ENCODE measurements at regions not wholly inside any gene's neighbourhood (a gene's known extent, or its start where the extent isn't known, plus 50 kb on each side); places are given as distances from the start of the nearest gene placed in this dataset.

DNA sequence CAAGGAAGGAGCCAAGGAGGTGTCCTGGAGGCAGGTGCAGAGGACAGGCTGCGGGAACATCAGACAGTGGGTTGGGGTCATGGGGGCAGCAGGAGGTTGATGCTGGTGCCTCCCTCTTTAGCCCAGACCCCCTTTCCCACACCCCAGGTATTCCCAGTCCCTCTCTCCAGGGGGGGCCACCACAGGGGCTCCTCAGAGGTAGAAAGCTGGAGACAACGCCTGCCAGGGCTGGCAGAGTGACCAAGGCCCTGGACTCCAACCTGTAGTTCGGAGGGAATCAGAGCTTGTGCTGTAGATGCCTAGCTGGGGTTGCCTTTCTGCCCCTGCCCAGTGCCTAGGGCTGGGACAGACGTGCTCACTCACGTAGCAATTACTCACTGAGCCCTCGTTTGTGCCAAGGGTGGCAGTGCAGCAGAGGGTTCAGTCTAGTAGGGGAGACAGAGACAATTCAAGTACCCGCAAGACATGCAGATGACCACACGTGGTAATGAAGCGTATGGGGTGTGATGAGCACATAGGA is 148.2 kb downstream of the PTPRU start:
- Histone ChIP-seq H3K4me1 (ENCODE audit: low read depth) (no peaks in the 10 kb centered on the region), H3K9me3 (peaks cover 3% of the 10 kb centered on the region), H3K4me3 (no peak overlapping the region), H3K36me3 (ENCODE audit: low read depth) (no peaks in the 10 kb centered on the region)
- DNase-seq (no peak), ATAC-seq (no peak)
- intact Hi-C loops (cut with DNase I, micrococcal nuclease), result no loop called here
- TF ChIP-seq, protein P1, sequence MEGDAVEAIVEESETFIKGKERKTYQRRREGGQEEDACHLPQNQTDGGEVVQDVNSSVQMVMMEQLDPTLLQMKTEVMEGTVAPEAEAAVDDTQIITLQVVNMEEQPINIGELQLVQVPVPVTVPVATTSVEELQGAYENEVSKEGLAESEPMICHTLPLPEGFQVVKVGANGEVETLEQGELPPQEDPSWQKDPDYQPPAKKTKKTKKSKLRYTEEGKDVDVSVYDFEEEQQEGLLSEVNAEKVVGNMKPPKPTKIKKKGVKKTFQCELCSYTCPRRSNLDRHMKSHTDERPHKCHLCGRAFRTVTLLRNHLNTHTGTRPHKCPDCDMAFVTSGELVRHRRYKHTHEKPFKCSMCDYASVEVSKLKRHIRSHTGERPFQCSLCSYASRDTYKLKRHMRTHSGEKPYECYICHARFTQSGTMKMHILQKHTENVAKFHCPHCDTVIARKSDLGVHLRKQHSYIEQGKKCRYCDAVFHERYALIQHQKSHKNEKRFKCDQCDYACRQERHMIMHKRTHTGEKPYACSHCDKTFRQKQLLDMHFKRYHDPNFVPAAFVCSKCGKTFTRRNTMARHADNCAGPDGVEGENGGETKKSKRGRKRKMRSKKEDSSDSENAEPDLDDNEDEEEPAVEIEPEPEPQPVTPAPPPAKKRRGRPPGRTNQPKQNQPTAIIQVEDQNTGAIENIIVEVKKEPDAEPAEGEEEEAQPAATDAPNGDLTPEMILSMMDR (IDR thresholded peaks at IDR 0.05), result no peak

DNA sequence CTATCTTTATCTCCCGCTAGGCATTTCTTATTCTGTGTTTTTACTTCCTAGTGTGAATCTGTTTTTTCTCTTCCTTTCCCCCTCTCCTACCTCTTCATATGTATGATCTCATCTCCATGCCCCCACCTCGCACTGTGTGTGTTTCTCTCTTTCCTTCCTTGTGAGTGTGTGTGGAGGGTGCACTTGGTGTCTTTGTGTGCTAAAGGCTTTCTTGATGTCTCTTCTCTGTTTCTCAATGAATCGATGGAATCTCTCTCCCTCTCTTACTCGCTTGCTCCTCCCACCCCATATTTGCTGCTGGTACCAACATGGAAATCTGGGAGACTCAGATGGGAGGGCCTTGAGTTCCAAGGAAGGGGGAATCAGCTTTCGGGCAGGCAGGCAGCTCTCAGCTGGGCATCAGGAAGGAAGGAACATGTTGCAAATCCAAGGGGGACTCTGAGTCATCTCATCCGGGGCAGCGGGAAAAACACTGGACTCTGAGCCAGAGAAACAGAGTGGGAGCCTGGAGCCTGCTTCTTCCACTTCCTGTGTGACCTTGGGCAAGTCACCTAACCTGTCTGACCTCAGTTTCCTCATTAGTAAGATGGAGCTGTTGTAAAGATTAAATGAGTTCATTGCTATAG is 147.5 kb downstream of the PTPRU start:
- H3K36me3 ChIP-seq (ENCODE audit: low read depth), result no peaks in the 10 kb centered on the region
- no peak overlapping the region for H3K4me3 ChIP-seq
- ATAC-seq (no peak), DNase-seq (no peak)
- H3K9me3 ChIP-seq, result peaks cover 10% of the 10 kb centered on the region
- H3K4me1 ChIP-seq (ENCODE audit: low read depth), result no peaks in the 10 kb centered on the region
- TF ChIP-seq, protein P1 (IDR thresholded peaks at IDR 0.05), result no peak
- intact Hi-C loops (cut with DNase I, micrococcal nuclease), result no loop called here

DNA sequence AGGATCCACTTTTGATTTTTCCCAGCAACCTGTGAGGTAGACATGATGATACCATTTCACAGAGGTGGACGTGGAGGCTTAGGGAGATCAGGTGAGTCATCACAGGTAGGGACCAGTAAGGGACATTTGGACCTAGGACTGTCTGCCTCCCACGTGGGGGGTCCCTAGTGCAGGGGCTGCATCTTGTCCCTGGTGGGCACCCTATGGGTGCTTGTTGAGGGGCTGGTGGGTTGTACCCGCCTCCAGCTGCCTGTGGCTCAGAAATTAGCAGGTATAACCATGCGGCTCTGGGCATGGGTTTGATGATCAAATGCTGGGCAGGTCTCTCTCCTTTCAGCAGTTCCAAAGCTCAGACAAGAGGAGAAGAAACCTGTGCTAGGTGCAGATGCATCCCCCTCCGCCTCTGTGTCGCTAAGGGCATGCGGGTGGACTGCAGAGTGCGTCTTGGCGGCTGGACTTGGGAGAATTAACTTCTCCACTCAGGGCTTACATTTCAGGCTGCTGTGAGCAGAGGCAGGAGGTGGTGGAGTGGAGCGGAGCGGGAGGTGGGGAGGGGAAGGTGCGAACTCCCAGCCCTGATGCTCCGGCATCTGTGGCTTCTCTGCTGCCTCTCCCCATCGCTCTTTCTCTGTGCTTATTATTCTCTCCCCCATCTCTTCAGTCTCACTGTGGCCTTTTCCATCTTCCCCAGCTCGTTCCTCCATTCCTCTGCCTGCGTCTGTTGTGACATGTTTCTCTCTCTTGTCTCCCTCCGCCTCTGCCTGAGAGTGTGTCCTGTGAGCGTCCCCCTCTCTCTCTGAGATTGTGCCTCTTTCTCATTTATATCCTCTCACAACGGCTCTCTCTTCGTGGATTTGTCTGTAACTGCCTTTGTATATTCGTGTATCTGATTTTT is 146.8 kb downstream of the PTPRU start:
- Histone ChIP-seq H3K36me3 (ENCODE audit: low read depth) (no peaks in the 10 kb centered on the region), H3K4me3 (no peak overlapping the region), H3K4me1 (ENCODE audit: low read depth) (no peaks in the 10 kb centered on the region), H3K9me3 (peaks cover 18% of the 10 kb centered on the region)
- TF ChIP-seq, protein P1 (IDR thresholded peaks at IDR 0.05), result no peak
- no peak for DNase-seq
- ATAC-seq, result no peak
- intact Hi-C loops (cut with DNase I, micrococcal nuclease), result no loop called here

DNA sequence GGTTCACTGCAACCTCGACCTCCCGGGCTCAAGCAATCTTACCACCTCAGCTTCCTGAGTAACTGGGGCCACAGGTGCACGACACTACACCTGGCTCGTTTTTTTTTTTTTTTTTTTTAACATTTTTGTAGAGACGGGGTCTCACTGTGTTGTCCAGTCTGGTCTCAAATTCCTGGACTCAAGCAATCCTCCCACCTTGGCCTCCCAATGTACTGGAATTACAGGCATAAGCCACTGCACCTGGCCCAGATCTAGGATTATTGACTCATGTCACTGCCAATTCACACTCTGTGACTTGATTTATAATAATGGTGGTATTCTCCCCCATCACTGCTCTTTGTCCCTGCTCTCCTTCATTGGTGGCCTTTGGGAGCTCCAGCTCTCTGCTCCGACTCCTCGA is 145.1 kb downstream of the PTPRU start:
- H3K9me3 ChIP-seq, result peaks cover 24% of the 10 kb centered on the region
- TF ChIP-seq, protein P1 (IDR thresholded peaks at IDR 0.05), result no peak
- H3K36me3 ChIP-seq (ENCODE audit: low read depth), result no peaks in the 10 kb centered on the region
- no peak overlapping the region for H3K4me3 ChIP-seq
- intact Hi-C loops (cut with DNase I, micrococcal nuclease), result no loop called here
- no peaks in the 10 kb centered on the region for H3K4me1 ChIP-seq (ENCODE audit: low read depth)
- ATAC-seq, result no peak
- DNase-seq, result no peak

DNA sequence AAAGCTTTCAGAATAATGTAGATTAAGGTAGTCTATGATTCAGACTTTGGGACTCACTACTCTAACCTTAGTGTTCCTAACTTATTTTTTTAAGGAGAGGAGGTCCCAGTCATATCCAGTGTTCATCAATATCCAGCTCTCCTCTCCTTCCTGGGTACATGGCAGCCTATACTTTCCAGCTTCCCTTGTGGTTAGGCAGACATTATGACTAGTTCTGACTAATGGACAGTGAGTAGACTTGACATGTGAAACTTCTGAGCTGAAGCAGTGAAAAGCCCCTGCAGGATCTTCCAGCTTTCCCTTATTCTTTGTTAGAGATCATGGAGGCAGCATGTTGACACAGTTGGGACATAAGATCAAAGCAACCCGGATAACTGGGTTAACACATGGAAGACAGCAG is 144.2 kb downstream of the PTPRU start:
- Histone ChIP-seq H3K4me3 (no peak overlapping the region), H3K4me1 (ENCODE audit: low read depth) (no peaks in the 10 kb centered on the region), H3K36me3 (ENCODE audit: low read depth) (no peaks in the 10 kb centered on the region), H3K9me3 (peaks cover 24% of the 10 kb centered on the region)
- intact Hi-C loops (cut with DNase I, micrococcal nuclease), result no loop called here
- DNase-seq (no peak), ATAC-seq (no peak)
- TF ChIP-seq, protein P1 (IDR thresholded peaks at IDR 0.05), result no peak

Measured in mucosa of descending colon (tissue), 3 donors.